Endothelial cell of umbilical vein (primary cell): ENCODE measurements at regions not wholly inside any gene's neighbourhood (a gene's known extent, or its start where the extent isn't known, plus 50 kb on each side); places are given as distances from the start of the nearest gene placed in this dataset.

ENCODE experiments used
- BruUV-seq: library from RNA; stranded (reverse); fragments of 400-500 nt; replicated peaks from 2 replicates; lab custom pipeline; 2021; lab: Mats Ljungman, UMichigan
- CTCF ChIA-PET: fragments of 300-600, 350-600 bp; sonication (Branson Sonifier 250); formaldehyde crosslinking; loops from one replicate; lab custom pipeline; 2021; ENCODE audit warnings: antibody characterized with exemption, inconsistent platforms; lab: Charles Lee
- POLR2A ChIA-PET: fragments of 300-600, 350-600 bp; sonication (Branson Sonifier 250); formaldehyde crosslinking; loops from one replicate; lab custom pipeline; 2021; ENCODE audit warnings: antibody characterized with exemption, inconsistent platforms; lab: Charles Lee
- DNase-seq: peaks from one replicate; pipeline ENCODE4 v3.0.0-alpha.2; 2011; ENCODE audit warnings: low read depth, low spot score
- FAIRE-seq: peaks from 2 replicates; lab custom pipeline; 2011; peaks lifted over from hg19 to GRCh38; lab: Jason Lieb, UNC
- H2AFZ ChIP-seq: 2 replicates; pipeline ENCODE4 v1.6.0; 2012; ENCODE audit warnings: low read depth, low read length, control low read depth, inconsistent platforms
- H3K27ac ChIP-seq: 2 replicates; pipeline ENCODE4 v1.5.1; 2011; ENCODE audit warnings: low read depth, mild to moderate bottlenecking, control low read depth, low read length, moderate library complexity; ENCODE audit not compliant: insufficient read depth
- H3K27me3 ChIP-seq, 2 experiments: 2 replicates each; pipeline versions ENCODE4 v1.6.0 to v1.6.1; 2011; ENCODE audit warnings: low read length in 2 of 2, mixed read lengths in 1 of 2; ENCODE audit not compliant: control insufficient read depth in 2 of 2, insufficient read depth in 2 of 2
- H3K36me3 ChIP-seq, 2 experiments: 2 replicates in 1 of 2; 3 replicates in 1 of 2; pipeline ENCODE4 v1.5.1; 2011; ENCODE audit warnings: low read length in 2 of 2, mild to moderate bottlenecking in 1 of 2, moderate library complexity in 1 of 2; ENCODE audit not compliant: control insufficient read depth in 2 of 2, insufficient read depth in 2 of 2; ENCODE audit errors: extremely low read depth in 1 of 2
- H3K4me1 ChIP-seq: 3 replicates; pipeline ENCODE4 v1.5.1; 2011; ENCODE audit warnings: mild to moderate bottlenecking, low read length; ENCODE audit not compliant: control insufficient read depth, insufficient read depth; ENCODE audit errors: extremely low read depth
- H3K4me2 ChIP-seq: 2 replicates; pipeline ENCODE4 v1.6.1; 2011; ENCODE audit warnings: low read length, control low read depth, mixed read lengths; ENCODE audit not compliant: insufficient read depth
- H3K4me3 ChIP-seq, 3 experiments: fragments of 200-600 bp in 1 of 3; sonication (generic), shearing (Covaris generic) in 1 of 3; replicated peaks in 1 of 3; 2 replicates each; pipeline ENCODE4 v1.5.1; 2011 to 2016; ENCODE audit warnings: control low read depth in 3 of 3, low read length in 3 of 3, mild to moderate bottlenecking in 2 of 3, inconsistent platforms in 1 of 3, low read depth in 1 of 3, moderate library complexity in 1 of 3; ENCODE audit not compliant: insufficient read depth in 1 of 3
- H3K79me2 ChIP-seq: 2 replicates; pipeline ENCODE4 v1.6.0; 2012; ENCODE audit warnings: low read length, inconsistent platforms; ENCODE audit not compliant: control insufficient read depth, insufficient read depth
- H3K9ac ChIP-seq: replicated peaks from 2 replicates; pipeline ENCODE3; 2011; ENCODE audit warnings: low read length, control low read depth; ENCODE audit not compliant: insufficient read depth; ENCODE audit errors: extremely low read depth
- H3K9me1 ChIP-seq: replicated peaks from 3 replicates; pipeline ENCODE4 v1.6.0; 2011; ENCODE audit warnings: mild to moderate bottlenecking, low read length; ENCODE audit not compliant: control insufficient read depth, insufficient read depth; ENCODE audit errors: extremely low read depth
- H3K9me3 ChIP-seq: replicated peaks from 2 replicates; pipeline ENCODE4 v1.5.1; 2012; ENCODE audit warnings: low read length, inconsistent platforms; ENCODE audit not compliant: control insufficient read depth, insufficient read depth
- H4K20me1 ChIP-seq: replicated peaks from 2 replicates; pipeline ENCODE3; 2011; ENCODE audit warnings: mild to moderate bottlenecking, low read length; ENCODE audit not compliant: control insufficient read depth, insufficient read depth; ENCODE audit errors: extremely low read depth
- CTCF ChIP-seq, 2 donors: IDR thresholded peaks; 1 replicate in 1 of 2; 2 replicates in 1 of 2; pipeline ENCODE4 v1.5.1; 2011; ENCODE audit warnings: low read length in 2 of 2, mild to moderate bottlenecking in 2 of 2, moderate library complexity in 2 of 2, control low read depth in 1 of 2, inconsistent platforms in 1 of 2, low read depth in 1 of 2; ENCODE audit not compliant: insufficient read depth in 1 of 2; ENCODE audit errors: extremely low read depth in 1 of 2
- FOS ChIP-seq: IDR thresholded peaks from 2 replicates; pipeline ENCODE4 v1.6.1; 2011; ENCODE audit warnings: mild to moderate bottlenecking, low read length, moderate library complexity, borderline replicate concordance; ENCODE audit not compliant: insufficient read depth
- GATA2 ChIP-seq: IDR thresholded peaks from 2 replicates; pipeline ENCODE4 v1.7.0; 2011; ENCODE audit warnings: low read depth, mild to moderate bottlenecking, moderate library complexity, mixed read lengths, low read length; ENCODE audit not compliant: insufficient read length, insufficient read depth
- JUN ChIP-seq: IDR thresholded peaks from 2 replicates; pipeline ENCODE4 v1.6.1; 2011; ENCODE audit warnings: borderline replicate concordance, low read depth; ENCODE audit not compliant: insufficient read length, insufficient read depth
- MAX ChIP-seq: IDR thresholded peaks from 2 replicates; pipeline ENCODE4 v1.6.1; 2011; ENCODE audit not compliant: insufficient read depth, insufficient read length
- MYC ChIP-seq: IDR thresholded peaks from one replicate; pipeline ENCODE4 v1.6.1; 2011; ENCODE audit warnings: mild to moderate bottlenecking, low read depth, low read length
- POLR2A ChIP-seq: IDR thresholded peaks from 2 replicates; pipeline ENCODE4 v1.6.1; 2012; ENCODE audit warnings: low read depth, mild to moderate bottlenecking, control low read depth, low read length
- POLR2AphosphoS5 ChIP-seq: IDR thresholded peaks from 2 replicates; pipeline ENCODE4 v1.6.1; 2012; ENCODE audit warnings: low read depth, mild to moderate bottlenecking, control low read depth, low read length, moderate library complexity; ENCODE audit not compliant: insufficient read depth
- dilution Hi-C: fragments of 300-500 bp; cut with MboI; formaldehyde crosslinking; loops from one replicate; pipeline ENCODE4 v1.15.0; 2019; ENCODE audit warnings: low sequenced_read_pairs; ENCODE audit not compliant: extremely low pct_ligation_motif_present
- intact Hi-C: fragments of 100-400 bp; cut with micrococcal nuclease; formaldehyde crosslinking; loops from one replicate; pipeline ENCODE4 v1.10.0; 2022

DNA sequence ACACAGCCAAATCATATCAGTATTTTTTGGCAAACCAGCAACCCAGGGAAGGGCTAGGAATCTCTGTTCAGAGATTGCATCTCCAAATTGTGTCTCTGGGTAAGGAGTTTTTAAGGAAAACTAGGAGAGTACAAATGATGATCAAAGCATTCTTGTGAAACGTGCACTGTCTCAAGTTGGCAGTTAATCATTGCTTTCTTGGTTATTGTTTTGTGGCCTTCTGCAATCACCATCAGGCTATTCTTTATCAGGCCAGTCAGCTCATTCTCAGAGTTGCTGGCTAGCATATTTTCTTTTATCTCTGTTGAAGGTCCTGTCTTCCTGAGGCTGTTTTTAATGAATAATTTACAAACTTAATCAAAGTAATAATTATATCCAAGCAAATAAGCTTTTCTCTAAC lies 129.1 kb upstream of the CCDC179 start:
- no peaks in the 10 kb centered on the region for H3K27me3 ChIP-seq
- ChIA-PET POLR2A (no interaction called here), CTCF (interaction anchor here (1.0 kb wide), 2 partner anchors 11 to 16 kb away, joined by 3 to 4 read pairs; no protein-coding TSS in a partner anchor)
- dilution Hi-C loops (no loop called here), intact Hi-C loops (no loop called here)
- H3K36me3 ChIP-seq = no peaks in the 10 kb centered on the region
- TF ChIP-seq POLR2AphosphoS5 (no peak), CTCF (IDR thresholded peaks at IDR 0.05; ENCODE audit: extremely low read depth in 1 of 2, insufficient read depth in 1 of 2, low read depth in 1 of 2, low read length in 2 of 2) (no peak), GATA2 (no peak), MYC (no peak), FOS (no peak), MAX (no peak), JUN (no peak), POLR2A (no peak)
- H3K4me2 ChIP-seq = no peak overlapping the region
- H3K4me1 ChIP-seq = no peaks in the 10 kb centered on the region
- H3K9me3 ChIP-seq = no peaks in the 10 kb centered on the region
- H3K79me2 ChIP-seq = no peaks in the 10 kb centered on the region
- DNase-seq (no peak), FAIRE-seq (no peak)
- no peak overlapping the region for H3K4me3 ChIP-seq
- no peak overlapping the region for H2AFZ ChIP-seq
- H3K9me1 ChIP-seq = no peaks in the 10 kb centered on the region
- no peak overlapping the region for H3K27ac ChIP-seq
- BruUV-seq = no TSS peak
- no peak overlapping the region for H3K9ac ChIP-seq
- H4K20me1 ChIP-seq = no peaks in the 10 kb centered on the region
